ENCODE measurements at regions not wholly inside any gene's neighbourhood (a gene's known extent, or its start where the extent isn't known, plus 50 kb on each side); places are given as distances from the start of the nearest gene placed in this dataset.
"Not testable (repeated sequence)": the region's sequence is repeated elsewhere in the genome, so short reads cannot be mapped to it uniquely, and the experiment has no call there.

- ATAC-seq (no peak), DNase-seq (ENCODE audit: low spot score in 2 of 2) (no peak)
- H3K36me3 Mint-ChIP-seq = no peaks in the 10 kb centered on the region
- H3K9me3 Mint-ChIP-seq = no peaks in the 10 kb centered on the region
- H3K27ac Mint-ChIP-seq = no peak overlapping the region
Measured at GRCh38 chr13:70310396-70311119, 202.3 kb upstream of the KLHL1 start.

DNA sequence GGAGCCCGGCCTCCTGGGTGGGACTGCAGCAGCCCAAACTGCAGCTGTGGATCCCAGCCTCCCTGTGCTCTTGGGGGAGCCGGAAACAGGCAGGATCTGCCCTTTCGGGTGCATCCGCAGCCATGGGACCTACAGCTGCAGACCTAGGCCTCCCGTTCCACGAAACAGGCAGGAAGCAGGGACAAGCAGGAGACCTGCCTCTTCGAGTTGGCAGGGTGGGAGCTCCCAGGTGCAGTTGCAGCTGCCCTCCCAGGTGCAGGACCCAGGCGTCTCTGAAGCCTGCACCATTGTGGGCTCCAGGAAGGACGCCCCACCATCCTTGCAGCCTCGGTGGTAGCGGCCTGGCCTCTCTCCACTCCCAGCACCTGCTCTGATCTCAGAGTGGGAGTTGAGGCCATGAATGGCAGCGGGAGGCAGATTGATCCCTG is 189.0 kb upstream of the KLHL1 start:
- ATAC-seq (no peak), DNase-seq (ENCODE audit: low spot score in 2 of 2) (no peak)
- Mint-ChIP-seq H3K9me3 (peaks cover 28 to 34% of the 10 kb centered on the region in 2 donors), H3K27ac (no peak overlapping the region), H3K36me3 (no peaks in the 10 kb centered on the region)

DNA sequence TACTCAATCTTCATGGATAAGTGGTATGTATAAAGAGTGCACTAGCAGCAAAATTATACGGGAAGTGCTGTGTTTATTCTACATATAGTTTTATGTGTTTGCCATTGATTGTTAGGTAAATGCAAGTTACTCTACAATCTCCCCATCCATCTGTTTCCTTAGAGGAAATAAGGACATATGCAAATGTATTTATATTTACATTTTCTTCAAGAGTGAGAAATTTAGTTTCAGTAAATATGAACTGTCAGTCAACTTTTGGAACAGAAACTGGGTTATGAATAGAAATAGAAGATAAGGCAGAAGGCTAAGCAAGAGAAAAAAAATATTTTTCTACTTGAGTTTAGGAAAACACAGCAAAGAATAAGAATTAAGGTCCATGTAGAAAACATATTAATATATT is 176.1 kb upstream of the KLHL1 start:
- peaks cover 0 to 3% of the 10 kb centered on the region in 2 donors for H3K36me3 Mint-ChIP-seq
- DNase-seq (ENCODE audit: low spot score in 2 of 2) (no peak), ATAC-seq (no peak)
- H3K9me3 Mint-ChIP-seq = peaks cover 16 to 19% of the 10 kb centered on the region in 2 donors
- H3K27ac Mint-ChIP-seq = no peak overlapping the region

DNA sequence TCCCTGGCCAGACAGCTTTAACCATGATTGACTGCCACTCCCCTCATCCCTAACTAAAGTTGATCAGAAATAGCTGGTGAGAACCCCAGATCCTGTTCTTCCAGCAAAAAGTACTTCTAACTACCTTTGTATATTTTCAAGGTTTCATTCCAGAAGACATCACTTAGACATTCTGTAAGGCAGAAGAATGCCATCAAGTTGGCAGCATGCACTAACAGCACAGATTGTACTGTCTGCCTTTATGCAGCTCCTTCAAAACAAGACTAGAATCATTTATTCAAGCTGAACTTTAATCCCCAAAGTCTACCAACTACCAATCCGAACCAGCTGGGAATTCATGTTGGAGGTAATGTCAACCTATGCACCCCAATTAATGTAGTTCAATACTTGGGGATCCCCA is 167.6 kb upstream of the KLHL1 start:
- ATAC-seq (no peak), DNase-seq (ENCODE audit: low spot score in 2 of 2) (no peak)
- Mint-ChIP-seq H3K9me3 (peaks cover 0 to 7% of the 10 kb centered on the region in 2 donors), H3K27ac (no peak overlapping the region), H3K36me3 (no peaks in the 10 kb centered on the region)

GRCh38 chr13:70255406-70255991 is 147.2 kb upstream of the KLHL1 start:
- DNase-seq (ENCODE audit: low spot score in 2 of 2) (no peak), ATAC-seq (no peak)
- Mint-ChIP-seq H3K9me3 (peaks cover 22 to 24% of the 10 kb centered on the region in 2 donors), H3K36me3 (peaks cover 0 to 11% of the 10 kb centered on the region in 2 donors), H3K27ac (no peak overlapping the region)

GRCh38 chr13:70253834-70254233 is 145.6 kb upstream of the KLHL1 start:
- Mint-ChIP-seq H3K36me3 (peaks cover 0 to 11% of the 10 kb centered on the region in 2 donors), H3K27ac (no peak overlapping the region), H3K9me3 (peaks cover 16 to 17% of the 10 kb centered on the region in 2 donors)
- DNase-seq (ENCODE audit: low spot score in 2 of 2) (no peak), ATAC-seq (no peak)

DNA sequence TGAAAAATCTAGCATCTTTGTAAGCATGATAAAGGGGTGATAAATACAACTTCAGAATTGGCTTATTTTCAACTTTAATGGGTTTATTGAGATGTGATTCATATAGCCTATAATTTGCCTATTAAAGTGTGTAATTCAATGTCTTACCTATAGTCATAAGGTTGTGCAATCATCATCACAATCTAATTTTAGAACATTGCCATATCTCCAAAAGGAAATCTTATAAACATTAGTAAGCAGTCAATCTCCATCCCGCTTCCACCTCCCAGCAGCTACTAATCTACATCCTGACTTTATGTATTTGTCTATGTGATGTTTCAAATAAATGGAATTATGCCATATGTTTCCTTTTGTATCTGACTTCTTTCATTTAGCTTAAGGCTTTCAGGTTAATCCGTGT is 145.2 kb upstream of the KLHL1 start:
- DNase-seq (ENCODE audit: low spot score in 2 of 2) = no peak
- ATAC-seq = no peak
- H3K9me3 Mint-ChIP-seq = peaks cover 17 to 20% of the 10 kb centered on the region in 2 donors
- H3K36me3 Mint-ChIP-seq = peaks cover 0 to 11% of the 10 kb centered on the region in 2 donors
- H3K27ac Mint-ChIP-seq = no peak overlapping the region

- H3K27ac Mint-ChIP-seq = no peak overlapping the region
- DNase-seq (ENCODE audit: low spot score in 2 of 2) = no peak
Measured at GRCh38 chr13:70249332-70250064, 141.2 kb upstream of the KLHL1 start.

GRCh38 chr13:70237131-70237530 is 128.9 kb upstream of the KLHL1 start:
- no peak overlapping the region for H3K27ac Mint-ChIP-seq
- H3K36me3 Mint-ChIP-seq = no peaks in the 10 kb centered on the region
- DNase-seq (ENCODE audit: low spot score in 2 of 2) (no peak), ATAC-seq (no peak)
- peaks cover 7 to 21% of the 10 kb centered on the region in 2 donors for H3K9me3 Mint-ChIP-seq

More at GRCh38 chr13:70249332-70250064, 141.2 kb upstream of the KLHL1 start:
- peaks cover 0 to 2% of the 10 kb centered on the region in 2 donors for H3K36me3 Mint-ChIP-seq
- ATAC-seq = no peak
- peaks cover 17% of the 10 kb centered on the region in 2 donors for H3K9me3 Mint-ChIP-seq

DNA sequence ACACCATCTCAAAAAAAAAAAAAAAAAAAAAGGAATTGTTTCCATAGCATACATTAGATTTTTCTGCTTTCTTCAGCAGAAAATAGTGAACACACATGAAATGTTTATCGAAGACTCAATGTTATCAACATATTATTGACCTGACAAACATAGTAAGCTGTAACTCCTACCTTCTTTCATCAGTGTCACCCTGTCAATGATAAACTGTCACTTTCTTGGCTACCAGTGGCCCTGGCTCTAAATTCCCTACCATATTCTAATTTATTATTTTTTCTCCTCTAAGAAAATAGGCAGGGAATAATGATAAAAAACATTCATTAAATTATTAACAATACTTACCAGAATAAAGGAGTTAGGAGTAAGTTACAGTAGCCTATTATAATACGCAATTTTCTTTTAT is 127.3 kb upstream of the KLHL1 start:
- DNase-seq (ENCODE audit: low spot score in 2 of 2) = no peak
- no peak overlapping the region for H3K27ac Mint-ChIP-seq

GRCh38 chr13:70223911-70224310 is 115.7 kb upstream of the KLHL1 start:
- H3K9me3 Mint-ChIP-seq = peaks cover 0 to 15% of the 10 kb centered on the region in 2 donors
- H3K36me3 Mint-ChIP-seq = peaks cover 0 to 6% of the 10 kb centered on the region in 2 donors
- H3K27ac Mint-ChIP-seq = no peak overlapping the region
- DNase-seq (ENCODE audit: low spot score in 2 of 2) = no peak
- ATAC-seq = no peak

More for the DNA sequence above, 127.3 kb upstream of the KLHL1 start:
- H3K36me3 Mint-ChIP-seq = no peaks in the 10 kb centered on the region
- no peak for ATAC-seq
- H3K9me3 Mint-ChIP-seq = peaks cover 7 to 17% of the 10 kb centered on the region in 2 donors

GRCh38 chr13:70222926-70223325 is 114.7 kb upstream of the KLHL1 start:
- no peak overlapping the region for H3K27ac Mint-ChIP-seq
- H3K36me3 Mint-ChIP-seq = peaks cover 0 to 6% of the 10 kb centered on the region in 2 donors
- DNase-seq (ENCODE audit: low spot score in 2 of 2) (no peak), ATAC-seq (no peak)
- H3K9me3 Mint-ChIP-seq = peaks cover 0 to 15% of the 10 kb centered on the region in 2 donors

GRCh38 chr13:70218618-70219017 is 110.4 kb upstream of the KLHL1 start:
- Mint-ChIP-seq H3K36me3 (no peaks in the 10 kb centered on the region), H3K9me3 (peaks cover 0 to 9% of the 10 kb centered on the region in 2 donors), H3K27ac (no peak overlapping the region)
- ATAC-seq (no peak), DNase-seq (ENCODE audit: low spot score in 2 of 2) (no peak)

GRCh38 chr13:70208968-70209367 is 100.7 kb upstream of the KLHL1 start:
- peaks cover 13 to 14% of the 10 kb centered on the region in 2 donors for H3K9me3 Mint-ChIP-seq
- DNase-seq (ENCODE audit: low spot score in 2 of 2); ATAC-seq; H3K27ac Mint-ChIP-seq; H3K36me3 Mint-ChIP-seq: not testable (repeated sequence)

- H3K27ac Mint-ChIP-seq = no peak overlapping the region
- ATAC-seq (no peak), DNase-seq (ENCODE audit: low spot score in 2 of 2) (no peak)
- peaks cover 0 to 4% of the 10 kb centered on the region in 2 donors for H3K36me3 Mint-ChIP-seq
- peaks cover 10 to 15% of the 10 kb centered on the region in 2 donors for H3K9me3 Mint-ChIP-seq
Measured at GRCh38 chr13:70206671-70207070, 98.4 kb upstream of the KLHL1 start.

DNA sequence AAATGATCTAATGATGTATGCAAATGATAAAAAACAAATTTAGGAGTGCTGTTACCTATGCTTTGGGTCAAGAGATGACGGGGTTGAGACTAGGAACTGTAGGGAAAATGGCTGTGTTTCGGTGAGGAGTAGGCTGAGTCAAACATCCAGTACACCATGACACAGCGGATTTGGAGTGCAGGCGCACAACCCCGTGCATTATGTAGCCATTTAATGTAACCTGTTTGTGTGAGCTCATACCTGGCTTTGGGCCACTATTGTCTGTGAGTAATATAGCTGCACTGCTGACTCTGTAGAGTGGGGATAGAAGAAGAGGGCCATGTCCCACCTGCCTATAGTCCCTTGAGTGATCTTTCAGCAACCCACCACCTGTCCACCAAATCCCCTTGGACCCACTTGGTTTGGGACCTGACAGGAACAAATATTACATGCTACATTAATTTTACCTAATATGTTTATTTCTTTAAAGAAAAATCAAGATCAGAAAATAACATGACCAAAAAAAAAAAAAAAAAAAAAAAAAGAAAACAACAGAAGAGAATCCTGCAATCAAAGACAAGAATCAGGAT is 95.5 kb upstream of the KLHL1 start:
- DNase-seq (ENCODE audit: low spot score in 2 of 2) (no peak), ATAC-seq (no peak)
- Mint-ChIP-seq H3K9me3 (peaks cover 0 to 6% of the 10 kb centered on the region in 2 donors), H3K27ac (peak overlapping the region in 1 of 2 donors; percentile 84), H3K36me3 (no peaks in the 10 kb centered on the region)

DNA sequence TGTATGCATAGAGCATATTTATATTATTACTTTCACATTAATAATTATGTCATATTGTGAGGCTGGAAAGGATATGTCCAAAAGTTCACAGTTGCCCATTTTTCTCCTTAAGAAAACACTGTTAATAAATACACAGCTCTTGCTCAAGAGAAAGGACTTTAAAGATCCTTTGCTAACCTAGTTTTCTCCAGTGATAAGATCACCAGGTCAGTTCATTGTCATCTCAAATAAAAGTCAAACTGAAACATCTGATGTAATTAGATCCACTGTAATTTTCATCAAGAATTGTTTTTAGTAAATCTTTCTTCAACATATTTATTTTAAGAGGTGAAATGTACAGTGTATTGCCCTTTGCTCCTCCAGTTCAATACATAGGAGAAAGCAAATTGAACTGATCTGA is 82.8 kb upstream of the KLHL1 start:
- ATAC-seq = no peak

More for the DNA sequence above, 82.8 kb upstream of the KLHL1 start:
- DNase-seq (ENCODE audit: low spot score in 2 of 2) = no peak
- H3K36me3 Mint-ChIP-seq = no peaks in the 10 kb centered on the region
- H3K9me3 Mint-ChIP-seq = peaks cover 11 to 22% of the 10 kb centered on the region in 2 donors
- no peak overlapping the region for H3K27ac Mint-ChIP-seq
